Astrocyte of the cerebellum (primary cell): ENCODE measurements at regions not wholly inside any gene's neighbourhood (a gene's known extent, or its start where the extent isn't known, plus 50 kb on each side); places are given as distances from the start of the nearest gene placed in this dataset.

Experiments used
- DNase-seq: peaks from one replicate; pipeline ENCODE4 v3.0.0-alpha.2; 2011; ENCODE audit warnings: low read depth
- H3K4me3 ChIP-seq: 2 replicates; pipeline ENCODE4 v1.5.1; 2011; ENCODE audit warnings: mild to moderate bottlenecking, low read depth, low read length, moderate library complexity
- in situ Hi-C: cut with HindIII; loops from 2 replicates; pipeline ENCODE4 v1.10.0; 2017; ENCODE audit warnings: low sequenced_read_pairs
- TF ChIP-seq, protein P1 (sequence below): IDR thresholded peaks from 2 replicates; pipeline ENCODE4 v1.5.1; 2012; ENCODE audit warnings: low read length, low read depth, moderate library complexity, mild to moderate bottlenecking; ENCODE audit errors: missing control alignments

DNA sequence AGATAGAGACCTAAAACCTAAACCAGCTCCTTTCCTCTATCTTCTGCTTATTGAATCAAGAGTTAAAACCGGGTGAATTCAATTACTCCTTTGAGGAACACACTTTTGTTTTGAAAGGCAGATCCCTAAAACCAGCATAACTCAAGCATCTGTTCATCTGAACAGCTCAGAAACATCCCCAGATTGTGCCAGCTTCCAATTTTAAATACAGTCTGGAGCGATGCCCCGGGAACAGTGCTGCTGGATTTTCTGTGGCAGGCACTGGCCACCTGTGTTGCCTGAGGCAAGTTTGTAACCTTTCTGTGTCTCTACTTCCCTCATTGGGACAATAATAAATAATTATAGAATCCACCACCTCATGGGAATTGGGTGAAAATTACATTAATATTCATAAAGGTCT is 281.4 kb upstream of the NFE2L3 start:
- no peak overlapping the region for H3K4me3 ChIP-seq
- in situ Hi-C loops, result no loop called here
- TF ChIP-seq, protein P1, sequence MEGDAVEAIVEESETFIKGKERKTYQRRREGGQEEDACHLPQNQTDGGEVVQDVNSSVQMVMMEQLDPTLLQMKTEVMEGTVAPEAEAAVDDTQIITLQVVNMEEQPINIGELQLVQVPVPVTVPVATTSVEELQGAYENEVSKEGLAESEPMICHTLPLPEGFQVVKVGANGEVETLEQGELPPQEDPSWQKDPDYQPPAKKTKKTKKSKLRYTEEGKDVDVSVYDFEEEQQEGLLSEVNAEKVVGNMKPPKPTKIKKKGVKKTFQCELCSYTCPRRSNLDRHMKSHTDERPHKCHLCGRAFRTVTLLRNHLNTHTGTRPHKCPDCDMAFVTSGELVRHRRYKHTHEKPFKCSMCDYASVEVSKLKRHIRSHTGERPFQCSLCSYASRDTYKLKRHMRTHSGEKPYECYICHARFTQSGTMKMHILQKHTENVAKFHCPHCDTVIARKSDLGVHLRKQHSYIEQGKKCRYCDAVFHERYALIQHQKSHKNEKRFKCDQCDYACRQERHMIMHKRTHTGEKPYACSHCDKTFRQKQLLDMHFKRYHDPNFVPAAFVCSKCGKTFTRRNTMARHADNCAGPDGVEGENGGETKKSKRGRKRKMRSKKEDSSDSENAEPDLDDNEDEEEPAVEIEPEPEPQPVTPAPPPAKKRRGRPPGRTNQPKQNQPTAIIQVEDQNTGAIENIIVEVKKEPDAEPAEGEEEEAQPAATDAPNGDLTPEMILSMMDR, result no peak
- DNase-seq, result no peak

DNA sequence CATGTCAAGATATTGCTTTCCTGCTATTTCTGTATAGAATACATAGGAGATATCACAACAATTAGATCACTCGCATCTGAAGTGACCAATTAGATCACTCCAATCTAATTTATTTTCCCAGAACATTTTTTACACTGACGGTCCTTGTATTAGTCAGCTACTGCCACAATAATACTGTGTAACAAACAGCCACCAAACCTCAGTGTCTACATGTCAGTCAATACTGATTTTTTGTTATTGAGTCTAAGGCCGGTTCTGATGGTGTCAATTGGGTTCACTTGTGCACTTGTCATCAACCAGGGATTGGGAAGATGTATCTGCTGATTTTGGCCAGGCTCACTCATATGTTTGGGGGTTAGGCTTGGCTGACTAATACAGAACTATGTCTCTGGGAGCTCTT is 275.9 kb upstream of the NFE2L3 start:
- DNase-seq, result no peak
- in situ Hi-C loops, result loop anchor here (25.0 kb wide), 1 partner anchor 511 kb away; no protein-coding TSS in a partner anchor
- TF ChIP-seq, protein P1, result no peak
- H3K4me3 ChIP-seq, result no peak overlapping the region

DNA sequence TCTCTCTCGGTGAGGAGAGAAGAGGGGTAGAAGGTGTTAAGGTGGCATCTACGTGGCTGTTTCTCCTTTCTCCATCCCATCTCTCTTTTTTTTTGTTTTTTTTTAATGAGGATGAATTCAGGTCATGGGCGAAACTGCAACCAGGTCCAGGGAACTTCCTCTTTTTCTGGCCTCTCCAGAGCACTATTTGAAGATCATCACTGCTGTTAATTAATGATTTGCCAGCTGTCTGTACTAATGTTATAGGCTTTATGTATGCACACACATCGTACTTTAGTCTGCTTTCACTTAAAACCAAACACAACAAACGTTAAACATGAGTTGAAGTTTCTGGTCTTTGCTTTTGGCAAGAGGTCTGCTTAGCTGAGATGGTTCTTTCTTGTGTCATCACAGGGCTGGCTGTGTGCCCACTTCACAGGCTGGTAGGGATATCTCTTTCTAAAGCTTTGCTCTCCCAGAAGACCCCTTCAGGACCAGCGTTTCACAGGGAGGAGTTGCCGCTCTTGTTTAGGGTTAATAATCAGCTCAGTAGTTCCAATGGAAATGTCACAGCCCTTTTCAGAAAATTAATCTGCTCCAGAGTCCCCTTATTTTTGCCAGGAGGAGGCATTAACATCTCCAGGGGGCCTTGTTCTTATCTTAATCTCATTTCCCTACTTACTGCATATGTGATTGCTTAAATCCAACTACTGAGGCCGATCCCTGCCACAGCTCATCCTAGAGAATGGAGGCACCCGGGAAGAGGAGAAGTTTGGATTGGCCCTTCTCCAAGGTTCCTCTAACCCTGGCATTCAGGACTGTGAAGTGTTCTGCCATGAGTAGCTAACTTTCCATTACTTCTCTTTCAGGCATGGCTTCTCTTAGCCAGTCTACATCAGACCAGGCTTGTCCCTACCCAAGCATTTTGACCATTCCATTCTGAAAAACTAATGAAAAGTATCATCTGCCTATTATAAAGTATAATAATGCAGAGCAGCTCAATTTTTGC is 273.9 kb upstream of the NFE2L3 start:
- DNase-seq, result no peak
- in situ Hi-C loops, result loop anchor here (25.0 kb wide), 1 partner anchor 509 kb away; no protein-coding TSS in a partner anchor
- TF ChIP-seq, protein P1, result no peak
- no peak overlapping the region for H3K4me3 ChIP-seq

- DNase-seq, result no peak
- no peak overlapping the region for H3K4me3 ChIP-seq
- in situ Hi-C loops, result loop anchor here (25.0 kb wide), 1 partner anchor 508 kb away; no protein-coding TSS in a partner anchor
- TF ChIP-seq, protein P1, result no peak
These were observed 272.2 kb upstream of the NFE2L3 start for GRCh38 chr7:25879799-25880198.

GRCh38 chr7:25881317-25882037 is 270.5 kb upstream of the NFE2L3 start:
- H3K4me3 ChIP-seq, result no peak overlapping the region
- DNase-seq, result no peak
- TF ChIP-seq, protein P1, result no peak
- in situ Hi-C loops, result loop anchor here (25.0 kb wide), 1 partner anchor 506 kb away; no protein-coding TSS in a partner anchor

DNA sequence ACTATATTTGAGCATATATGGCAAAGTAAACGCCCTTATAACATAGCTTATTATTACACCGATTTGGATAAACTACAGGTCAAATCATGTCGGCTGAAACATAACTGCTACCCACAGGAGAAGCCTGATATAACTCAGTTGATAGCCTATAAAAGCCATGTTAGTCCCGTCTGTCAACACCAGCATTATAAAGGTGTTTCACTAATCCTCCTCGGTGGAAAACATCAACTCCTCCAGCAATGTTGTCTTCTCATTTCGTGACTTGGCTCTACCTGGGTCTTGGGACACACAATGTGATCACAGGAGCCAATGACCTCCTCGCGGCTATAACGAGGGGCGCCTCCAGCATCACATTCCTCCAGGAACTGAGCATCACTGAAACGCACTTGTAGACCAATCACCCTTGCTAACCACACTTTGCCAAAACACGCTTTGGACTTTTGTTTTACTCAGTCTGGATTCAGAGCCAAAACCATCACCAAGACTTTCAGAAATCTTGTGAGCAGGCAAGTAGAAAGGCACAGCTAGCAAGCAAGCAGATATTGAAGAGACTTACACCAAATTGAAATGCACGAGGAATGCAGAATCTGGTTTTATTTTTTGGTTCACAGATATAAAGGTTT is 269.7 kb upstream of the NFE2L3 start:
- no peak for DNase-seq
- in situ Hi-C loops, result loop anchor here (25.0 kb wide), 1 partner anchor 505 kb away; no protein-coding TSS in a partner anchor
- no peak overlapping the region for H3K4me3 ChIP-seq
- TF ChIP-seq, protein P1, result no peak
